H1 (cell line): ENCODE measurements at regions not wholly inside any gene's neighbourhood (a gene's known extent, or its start where the extent isn't known, plus 50 kb on each side); places are given as distances from the start of the nearest gene placed in this dataset.

Experiments
- CTCF ChIA-PET: fragments of 300-600 bp; sonication (Branson Sonifier 250); formaldehyde crosslinking; loops from one replicate; lab custom pipeline; 2021; ENCODE audit not compliant: partially characterized antibody; lab: Charles Lee
- POLR2A ChIA-PET: fragments of 300-600 bp; sonication (Branson Sonifier 250); formaldehyde crosslinking; loops from one replicate; lab custom pipeline; 2021; ENCODE audit warnings: inconsistent platforms; ENCODE audit not compliant: partially characterized antibody; lab: Charles Lee
- DNase-seq, 2 experiments: peaks; one replicate each; pipeline versions ENCODE4 v3.0.0 to v3.0.0-alpha.2; 2010 to 2022; ENCODE audit warnings: low spot score in 2 of 2, low read depth in 1 of 2, mixed read lengths in 1 of 2
- FAIRE-seq: peaks from 2 replicates; lab custom pipeline; 2011; peaks lifted over from hg19 to GRCh38; lab: Jason Lieb, UNC
- H2AFZ ChIP-seq: 2 replicates; pipeline ENCODE4 v1.8.1; 2012; ENCODE audit warnings: low read length, inconsistent platforms
- H2AK5ac ChIP-seq: 2 replicates; pipeline ENCODE4 v1.6.1; 2013; ENCODE audit warnings: low read depth, low read length
- H2BK120ac ChIP-seq: replicated peaks from 2 replicates; pipeline ENCODE3; 2013; ENCODE audit warnings: low read depth, low read length, inconsistent platforms
- H2BK12ac ChIP-seq: 2 replicates; pipeline ENCODE4 v1.6.1; 2013; ENCODE audit warnings: low read depth, low read length
- H2BK15ac ChIP-seq: 2 replicates; pipeline ENCODE4 v1.6.1; 2013; ENCODE audit warnings: low read length
- H2BK20ac ChIP-seq: 2 replicates; pipeline ENCODE4 v1.6.1; 2013; ENCODE audit warnings: low read length
- H2BK5ac ChIP-seq: 2 replicates; pipeline ENCODE4 v1.6.1; 2013; ENCODE audit warnings: low read depth, low read length
- H3K14ac ChIP-seq: 2 replicates; pipeline ENCODE4 v1.6.1; 2013; ENCODE audit warnings: inconsistent platforms; ENCODE audit not compliant: insufficient read length
- H3K18ac ChIP-seq: 2 replicates; pipeline ENCODE4 v1.6.1; 2013; ENCODE audit warnings: low read length; ENCODE audit errors: extremely low read depth
- H3K23ac ChIP-seq: 2 replicates; pipeline ENCODE4 v1.6.1; 2013; ENCODE audit warnings: inconsistent platforms; ENCODE audit not compliant: insufficient read length
- H3K23me2 ChIP-seq: 2 replicates; pipeline ENCODE4 v1.6.1; 2013; ENCODE audit warnings: low read depth, low read length
- H3K27ac ChIP-seq: 2 replicates; pipeline ENCODE4 v1.6.1; 2011; ENCODE audit warnings: low read depth, low read length, inconsistent platforms
- H3K27me3 ChIP-seq, 4 experiments: replicated peaks in 1 of 4; 1 replicate in 1 of 4; 2 replicates in 3 of 4; pipeline versions ENCODE4 v1.6.1 to v1.8.1; 2011 to 2013; ENCODE audit warnings: low read length in 3 of 4, mild to moderate bottlenecking in 3 of 4, inconsistent platforms in 2 of 4, mixed read lengths in 2 of 4, moderate library complexity in 1 of 4; ENCODE audit not compliant: control insufficient read depth in 3 of 4, insufficient read depth in 3 of 4; ENCODE audit errors: extremely low read depth in 1 of 4
- H3K36me3 ChIP-seq, 4 experiments: 2 replicates each; pipeline versions ENCODE4 v1.6.1 to v1.8.1; 2011 to 2013; ENCODE audit warnings: mild to moderate bottlenecking in 4 of 4, low read length in 3 of 4, moderate library complexity in 2 of 4, control low read depth in 1 of 4, inconsistent platforms in 1 of 4; ENCODE audit not compliant: insufficient read depth in 4 of 4, control insufficient read depth in 2 of 4
- H3K4ac ChIP-seq: replicated peaks from 2 replicates; pipeline ENCODE3; 2013; ENCODE audit warnings: low read length, low read depth, mixed read lengths, inconsistent platforms; ENCODE audit not compliant: insufficient read length
- H3K4me1 ChIP-seq, 4 experiments: replicated peaks in 1 of 4; 1 replicate in 1 of 4; 2 replicates in 3 of 4; pipeline versions ENCODE4 v1.6.1 to v1.8.1; 2011 to 2013; ENCODE audit warnings: low read length in 3 of 4, inconsistent platforms in 2 of 4, mixed read lengths in 1 of 4; ENCODE audit not compliant: insufficient read depth in 4 of 4, control insufficient read depth in 3 of 4
- H3K4me2 ChIP-seq, 2 experiments: 2 replicates each; pipeline versions ENCODE4 v1.6.1 to v1.8.1; 2011 to 2013; ENCODE audit warnings: low read depth in 2 of 2, low read length in 2 of 2, control low read depth in 1 of 2, inconsistent platforms in 1 of 2, mild to moderate bottlenecking in 1 of 2; ENCODE audit not compliant: insufficient read depth in 1 of 2
- H3K4me3 ChIP-seq, 4 experiments: fragments of 200-600, 300-600 bp in 1 of 4; sonication (generic), shearing (Covaris generic), sonication (Bioruptor Twin) in 1 of 4; 2 replicates each; pipeline versions ENCODE4 v1.5.1 to v1.8.1; 2011 to 2016; ENCODE audit warnings: low read length in 4 of 4, low read depth in 3 of 4, control low read depth in 2 of 4, inconsistent platforms in 2 of 4, mild to moderate bottlenecking in 2 of 4, mixed read lengths in 1 of 4, moderate library complexity in 1 of 4; ENCODE audit not compliant: insufficient read depth in 2 of 4; ENCODE audit errors: extremely low read depth in 1 of 4
- H3K56ac ChIP-seq: replicated peaks from 2 replicates; pipeline ENCODE3; 2013; ENCODE audit warnings: low read depth, mild to moderate bottlenecking, mixed read lengths, low read length, inconsistent platforms; ENCODE audit not compliant: insufficient read length
- H3K79me1 ChIP-seq: 2 replicates; pipeline ENCODE4 v1.6.1; 2013; ENCODE audit warnings: low read depth, low read length, control low read depth
- H3K79me2 ChIP-seq, 2 experiments: 2 replicates each; pipeline versions ENCODE4 v1.6.1 to v1.8.1; 2012 to 2013; ENCODE audit warnings: low read length in 2 of 2, mild to moderate bottlenecking in 2 of 2, inconsistent platforms in 1 of 2; ENCODE audit not compliant: insufficient read depth in 2 of 2, control insufficient read depth in 1 of 2
- H3K9ac ChIP-seq, 4 experiments: replicated peaks in 1 of 4; 1 replicate in 1 of 4; 2 replicates in 3 of 4; pipeline versions ENCODE4 v1.6.1 to v1.8.1; 2011 to 2013; ENCODE audit warnings: low read depth in 3 of 4, low read length in 3 of 4, control low read depth in 2 of 4, mild to moderate bottlenecking in 2 of 4, moderate library complexity in 2 of 4, inconsistent platforms in 1 of 4; ENCODE audit errors: extremely low read depth in 1 of 4
- H3K9me3 ChIP-seq, 2 experiments: 2 replicates each; pipeline versions ENCODE4 v1.6.1 to v1.8.1; 2012 to 2013; ENCODE audit warnings: mild to moderate bottlenecking in 2 of 2, moderate library complexity in 2 of 2, control low read depth in 1 of 2, inconsistent platforms in 1 of 2, low read depth in 1 of 2, low read length in 1 of 2, mixed read lengths in 1 of 2; ENCODE audit not compliant: insufficient read depth in 2 of 2
- H4K20me1 ChIP-seq, 2 experiments: replicated peaks in 1 of 2; 2 replicates each; pipeline versions ENCODE3 to v1.8.1; 2011 to 2013; ENCODE audit warnings: inconsistent platforms in 2 of 2, low read length in 2 of 2, mild to moderate bottlenecking in 1 of 2; ENCODE audit not compliant: insufficient read depth in 2 of 2, control insufficient read depth in 1 of 2
- H4K5ac ChIP-seq: 2 replicates; pipeline ENCODE4 v1.6.1; 2013; ENCODE audit warnings: low read length, low read depth, mixed read lengths, inconsistent platforms; ENCODE audit not compliant: insufficient read length
- H4K8ac ChIP-seq: 2 replicates; pipeline ENCODE4 v1.8.0; 2013; ENCODE audit warnings: mild to moderate bottlenecking, moderate library complexity, low read length, inconsistent platforms; ENCODE audit not compliant: insufficient read depth; ENCODE audit errors: extremely low read depth
- H4K91ac ChIP-seq: replicated peaks from 2 replicates; pipeline ENCODE3; 2013; ENCODE audit warnings: low read length, mixed read lengths, inconsistent platforms; ENCODE audit not compliant: insufficient read length
- EP300 ChIP-seq, 2 experiments: IDR thresholded peaks; 1 replicate in 1 of 2; 2 replicates in 1 of 2; pipeline ENCODE4 v1.6.1; 2011 to 2012; ENCODE audit warnings: low read depth in 2 of 2, low read length in 2 of 2, mild to moderate bottlenecking in 2 of 2, borderline replicate concordance in 1 of 2, inconsistent platforms in 1 of 2, moderate library complexity in 1 of 2
- POU5F1 ChIP-seq: IDR thresholded peaks from 2 replicates; pipeline ENCODE4 v1.6.1; 2011; ENCODE audit warnings: low read depth, mild to moderate bottlenecking, low read length, moderate library complexity
- RNF2 ChIP-seq: fragments of 200-900, 300-1000 bp; sonication (generic); IDR thresholded peaks from 2 replicates; pipeline ENCODE4 v1.7.1; 2016; ENCODE audit warnings: borderline replicate concordance, low read depth, mild to moderate bottlenecking, antibody characterized with exemption, low read length; ENCODE audit not compliant: poor library complexity, severe bottlenecking; ENCODE audit errors: missing control alignments
- SP2 ChIP-seq: IDR thresholded peaks from 2 replicates; pipeline ENCODE4 v1.6.1; 2012; ENCODE audit warnings: mild to moderate bottlenecking, low read length, inconsistent platforms
- WGBS, 2 experiments: shearing (Covaris generic) in 1 of 2; methylation state at CpG; one replicate each; pipeline versions ENCODE4 v1.1.6 to v1.1.7; 2013 to 2015; ENCODE audit warnings: low lambda C conversion rate in 2 of 2, mixed read lengths in 2 of 2, inconsistent platforms in 1 of 2, low coverage in 1 of 2, missing lambda C conversion rate in 1 of 2; ENCODE audit not compliant: insufficient replicate concordance in 2 of 2, insufficient coverage in 1 of 2, insufficient read length in 1 of 2; ENCODE audit errors: extremely low coverage in 1 of 2, missing lambda C conversion rate in 1 of 2; 5-methylcytosine and 5-hydroxymethylcytosine counted together

GRCh38 chr6:113551168-113551567 lies 306.0 kb upstream of the MARCKS start:
- H3K4me1 ChIP-seq, result no peaks in the 10 kb centered on the region
- H2BK5ac ChIP-seq, result no peak overlapping the region
- H3K14ac ChIP-seq, result no peak overlapping the region
- H2AK5ac ChIP-seq, result no peak overlapping the region
- DNase-seq (no peak), FAIRE-seq (no peak)
- no peak overlapping the region for H3K4ac ChIP-seq
- H3K56ac ChIP-seq, result no peak overlapping the region
- no peaks in the 10 kb centered on the region for H3K9me3 ChIP-seq
- H3K9ac ChIP-seq, result no peak overlapping the region
- no peak overlapping the region for H3K18ac ChIP-seq
- no peak overlapping the region for H2BK12ac ChIP-seq
- no peaks in the 10 kb centered on the region for H3K79me2 ChIP-seq
- no peak overlapping the region for H3K4me2 ChIP-seq
- ChIA-PET CTCF (interaction anchor here (1.4 kb wide), 1 partner anchor 62 kb away, joined by 3 read pairs; no protein-coding TSS in a partner anchor), POLR2A (no interaction called here)
- no peak overlapping the region for H2BK20ac ChIP-seq
- H4K91ac ChIP-seq, result no peak overlapping the region
- H3K23ac ChIP-seq, result no peak overlapping the region
- no peak overlapping the region for H2BK15ac ChIP-seq
- H3K79me1 ChIP-seq, result no peaks in the 10 kb centered on the region
- H3K36me3 ChIP-seq, result no peaks in the 10 kb centered on the region; a peak in 1 of 8 replicates
- WGBS, 2 experiments, result 92% methylated on average over 2 of the region's 2 CpGs; no CpG with 5 or more reads in 1 of the 2 experiments
- H4K20me1 ChIP-seq, result no peaks in the 10 kb centered on the region
- H2AFZ ChIP-seq, result no peak overlapping the region
- H3K27ac ChIP-seq, result no peak overlapping the region
- H3K4me3 ChIP-seq, result no peak overlapping the region
- H2BK120ac ChIP-seq, result no peak overlapping the region
- H4K5ac ChIP-seq, result no peak overlapping the region
- no peak overlapping the region for H4K8ac ChIP-seq
- no peaks in the 10 kb centered on the region for H3K23me2 ChIP-seq
- H3K27me3 ChIP-seq, result no peaks in the 10 kb centered on the region
- no peak for TF ChIP-seq EP300 (IDR thresholded peaks at IDR 0.05; ENCODE audit: borderline replicate concordance in 1 of 2, low read depth in 2 of 2, low read length in 2 of 2)
- TF ChIP-seq POU5F1, result no peak
- no peak for TF ChIP-seq RNF2
- TF ChIP-seq SP2, result no peak
